ENCODE measurements at regions not wholly inside any gene's neighbourhood (a gene's known extent, or its start where the extent isn't known, plus 50 kb on each side); places are given as distances from the start of the nearest gene placed in this dataset.

GRCh38 chr18:51429644-51430043 is 232.2 kb upstream of the MEX3C start:
- peaks cover 17% of the 10 kb centered on the region for H3K4me1 Mint-ChIP-seq
- CTCF ChIA-PET, result no interaction called here
- H3K27ac Mint-ChIP-seq, result no peak overlapping the region
- peaks cover 16% of the 10 kb centered on the region for H3K27me3 Mint-ChIP-seq
- ATAC-seq, result no peak
- no peak for DNase-seq
- no peak overlapping the region for H3K4me3 Mint-ChIP-seq
- H3K36me3 Mint-ChIP-seq, result no peaks in the 10 kb centered on the region
- H3K9me3 Mint-ChIP-seq (ENCODE audit: low read depth), result no peaks in the 10 kb centered on the region

DNA sequence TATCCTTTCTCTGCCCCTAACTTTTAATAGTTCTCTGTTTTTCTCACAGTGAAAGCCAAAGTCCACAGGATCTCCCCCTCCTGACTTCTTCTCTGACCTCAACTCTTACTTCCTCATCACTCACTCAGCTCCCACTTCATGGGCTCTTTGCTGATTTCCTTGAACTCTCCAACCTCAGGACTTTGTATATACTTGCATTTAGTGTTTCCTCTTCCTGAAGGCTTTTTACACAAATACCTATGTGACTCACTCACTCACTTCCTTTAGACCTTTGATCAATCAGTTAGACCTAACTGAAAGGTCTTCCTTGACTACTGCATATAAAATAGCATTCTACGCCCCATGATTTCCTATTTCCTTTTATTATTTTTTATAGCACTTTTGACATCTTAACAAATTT is 233.1 kb upstream of the MEX3C start:
- DNase-seq (no peak), ATAC-seq (no peak)
- Mint-ChIP-seq H3K9me3 (ENCODE audit: low read depth) (no peaks in the 10 kb centered on the region), H3K36me3 (no peaks in the 10 kb centered on the region), H3K4me1 (peaks cover 14% of the 10 kb centered on the region), H3K4me3 (no peak overlapping the region), H3K27me3 (peaks cover 16% of the 10 kb centered on the region), H3K27ac (no peak overlapping the region)
- CTCF ChIA-PET, result no interaction called here

DNA sequence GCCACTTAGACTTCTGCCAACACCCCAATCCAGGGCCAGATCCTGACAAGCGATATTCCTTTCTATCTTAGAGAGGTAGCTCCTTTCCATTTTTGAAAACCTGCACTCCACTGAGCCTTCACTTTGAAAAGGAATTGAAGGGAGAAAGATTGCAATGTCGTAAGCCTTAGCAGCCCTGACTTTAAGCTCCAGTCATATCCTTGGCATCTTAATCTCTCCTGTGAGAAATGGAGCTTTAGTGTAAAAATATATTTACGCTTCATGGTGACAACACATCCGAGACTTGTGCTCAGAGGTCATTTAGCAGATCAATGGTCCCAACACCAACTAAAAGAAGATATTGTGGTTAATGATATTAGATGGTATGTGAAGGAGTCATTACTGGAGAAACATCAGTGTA is 235.8 kb upstream of the MEX3C start:
- ATAC-seq, result no peak
- H3K4me1 Mint-ChIP-seq, result peaks cover 22% of the 10 kb centered on the region
- DNase-seq, result no peak
- CTCF ChIA-PET, result interaction anchor here (1.1 kb wide), 1 partner anchor 155 kb away, joined by 3 read pairs; no protein-coding TSS in a partner anchor
- peaks cover 28% of the 10 kb centered on the region for H3K27me3 Mint-ChIP-seq
- no peak overlapping the region for H3K4me3 Mint-ChIP-seq
- H3K9me3 Mint-ChIP-seq (ENCODE audit: low read depth), result no peaks in the 10 kb centered on the region
- H3K27ac Mint-ChIP-seq, result no peak overlapping the region
- H3K36me3 Mint-ChIP-seq, result no peaks in the 10 kb centered on the region

- Mint-ChIP-seq H3K27me3 (peaks cover 29% of the 10 kb centered on the region), H3K4me1 (peaks cover 28% of the 10 kb centered on the region), H3K4me3 (no peak overlapping the region), H3K36me3 (no peaks in the 10 kb centered on the region), H3K9me3 (ENCODE audit: low read depth) (no peaks in the 10 kb centered on the region), H3K27ac (no peak overlapping the region)
- no peak for DNase-seq
- CTCF ChIA-PET, result no interaction called here
- no peak for ATAC-seq
Observed at GRCh38 chr18:51433881-51434280, 236.4 kb upstream of the MEX3C start.

DNA sequence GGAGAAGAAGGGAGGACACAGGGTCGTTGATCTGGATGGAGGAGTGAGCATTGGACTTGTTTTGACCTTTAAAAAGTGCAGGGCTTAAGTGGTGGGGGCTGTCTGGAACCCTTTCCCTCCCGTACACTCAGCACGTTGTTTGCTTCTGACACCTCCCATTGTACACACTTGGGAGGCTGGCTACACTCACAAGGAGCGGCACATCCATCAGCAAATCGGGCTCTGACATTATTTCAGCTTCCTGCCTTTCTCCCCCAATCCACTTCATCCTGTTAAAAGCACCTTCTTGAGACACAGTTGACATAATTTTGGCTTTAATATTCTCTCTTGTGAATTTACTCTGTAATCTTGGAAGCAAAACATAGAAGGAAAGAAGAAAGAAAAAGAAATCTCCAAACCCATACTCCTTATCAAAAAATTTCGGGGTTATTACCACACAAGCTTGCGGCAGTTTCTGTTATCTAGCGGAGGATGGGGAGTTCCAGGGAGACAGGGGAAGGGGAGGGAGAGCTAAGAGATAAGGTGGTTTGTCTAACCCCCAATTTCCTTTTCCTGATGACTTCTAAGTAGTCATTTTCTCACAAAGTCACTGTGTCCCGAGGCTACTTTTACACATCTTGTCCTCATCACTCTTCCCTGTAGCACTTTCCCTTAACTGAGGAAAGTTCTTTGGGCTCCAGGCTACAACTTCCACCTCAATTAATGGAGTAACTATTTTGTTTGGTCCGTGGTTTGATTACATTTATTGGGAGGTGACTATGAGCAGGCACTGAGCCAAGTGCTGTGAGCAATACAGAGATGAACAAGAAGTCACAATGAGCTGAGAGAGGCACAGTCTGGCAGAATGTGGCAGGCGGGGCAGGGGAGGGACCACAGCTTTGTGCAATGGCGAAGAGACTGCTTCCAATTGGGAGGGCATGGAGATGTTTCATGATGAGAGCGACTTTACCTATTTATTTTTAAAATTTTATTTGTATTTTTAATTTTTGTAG is 240.1 kb upstream of the MEX3C start:
- CTCF ChIA-PET, result no interaction called here
- Mint-ChIP-seq H3K27ac (no peak overlapping the region), H3K4me3 (no peak overlapping the region), H3K9me3 (ENCODE audit: low read depth) (no peaks in the 10 kb centered on the region), H3K4me1 (peaks cover 24% of the 10 kb centered on the region), H3K36me3 (no peaks in the 10 kb centered on the region), H3K27me3 (peaks cover 33% of the 10 kb centered on the region)
- DNase-seq (no peak), ATAC-seq (no peak)

- CTCF ChIA-PET, result no interaction called here
- Mint-ChIP-seq H3K9me3 (ENCODE audit: low read depth) (no peaks in the 10 kb centered on the region), H3K4me1 (peaks cover 24% of the 10 kb centered on the region), H3K27ac (no peak overlapping the region), H3K36me3 (no peaks in the 10 kb centered on the region), H3K27me3 (peaks cover 41% of the 10 kb centered on the region), H3K4me3 (no peak overlapping the region)
- ATAC-seq (no peak), DNase-seq (no peak)
Observed at GRCh38 chr18:51438797-51439350, 241.4 kb upstream of the MEX3C start.

GRCh38 chr18:51442012-51442411 is 244.5 kb upstream of the MEX3C start:
- Mint-ChIP-seq H3K27me3 (peaks cover 40% of the 10 kb centered on the region), H3K27ac (no peak overlapping the region), H3K4me1 (peaks cover 20% of the 10 kb centered on the region), H3K4me3 (no peak overlapping the region), H3K9me3 (ENCODE audit: low read depth) (no peaks in the 10 kb centered on the region), H3K36me3 (no peaks in the 10 kb centered on the region)
- ATAC-seq, result no peak
- no peak for DNase-seq
- CTCF ChIA-PET, result interaction anchor here (0.7 kb wide), 1 partner anchor 168 kb away, joined by 3 read pairs; no protein-coding TSS in a partner anchor

DNA sequence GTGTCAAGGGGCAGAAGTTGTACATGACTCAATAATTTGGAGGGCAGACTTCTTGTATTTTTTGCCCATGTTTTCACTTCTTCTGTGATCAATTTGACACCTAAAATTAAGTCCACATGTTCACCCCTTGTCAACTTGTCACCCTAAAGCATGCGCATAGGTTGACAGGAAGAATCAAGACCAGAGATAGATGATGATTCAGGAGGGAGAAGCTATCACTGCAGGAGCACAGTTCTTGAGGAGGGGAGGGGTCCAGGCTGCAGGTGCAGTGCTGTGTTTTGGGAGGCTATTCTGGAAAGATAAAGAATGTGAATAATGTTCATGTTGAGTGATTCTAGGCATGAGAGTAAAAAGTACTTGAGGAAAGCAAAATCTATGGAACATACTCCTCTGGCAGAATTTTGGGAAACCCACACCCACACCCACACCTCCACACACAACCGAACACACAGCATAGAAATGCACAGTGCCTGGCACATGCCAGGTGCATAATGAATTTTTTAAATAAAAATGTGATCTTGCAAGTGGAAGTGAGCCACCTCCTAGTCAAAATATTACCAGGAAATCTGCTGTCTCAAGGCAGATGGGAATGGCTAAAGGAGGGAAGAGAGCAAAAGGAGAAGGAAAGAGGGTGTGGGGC is 249.2 kb upstream of the MEX3C start:
- Mint-ChIP-seq H3K4me3 (no peak overlapping the region), H3K27me3 (peaks cover 33% of the 10 kb centered on the region), H3K4me1 (no peaks in the 10 kb centered on the region), H3K36me3 (no peaks in the 10 kb centered on the region), H3K9me3 (ENCODE audit: low read depth) (no peaks in the 10 kb centered on the region), H3K27ac (no peak overlapping the region)
- ATAC-seq, result no peak
- CTCF ChIA-PET, result interaction anchor here (1.0 kb wide), 1 partner anchor 62 kb away, joined by 3 read pairs; no protein-coding TSS in a partner anchor
- DNase-seq, result no peak

GRCh38 chr18:51447351-51448342 is 250.2 kb upstream of the MEX3C start:
- CTCF ChIA-PET, result interaction anchor here (1.0 kb wide), 1 partner anchor 63 kb away, joined by 3 read pairs; no protein-coding TSS in a partner anchor
- Mint-ChIP-seq H3K4me3 (no peak overlapping the region), H3K27ac (no peak overlapping the region), H3K27me3 (peaks cover 32% of the 10 kb centered on the region), H3K4me1 (no peaks in the 10 kb centered on the region), H3K9me3 (ENCODE audit: low read depth) (no peaks in the 10 kb centered on the region), H3K36me3 (no peaks in the 10 kb centered on the region)
- DNase-seq (no peak), ATAC-seq (no peak)

DNA sequence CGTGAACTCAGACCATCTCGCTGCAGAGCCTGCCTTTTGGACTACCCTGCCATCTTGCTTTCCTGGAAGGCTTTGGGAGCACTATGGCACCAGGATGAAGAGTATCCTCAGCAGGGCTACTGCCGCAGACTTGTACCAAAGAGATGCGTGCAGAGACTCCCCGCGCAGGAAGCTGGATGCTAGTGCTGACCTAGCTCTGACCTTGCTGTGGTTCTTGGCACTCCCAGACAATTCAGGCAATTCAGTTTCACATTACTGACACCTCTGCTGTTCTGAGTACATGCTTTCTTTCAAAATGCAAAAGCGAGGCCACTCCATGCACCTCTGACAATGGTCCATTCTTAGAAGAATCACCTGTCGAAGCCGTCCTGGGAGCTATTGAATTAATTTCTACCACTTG is 251.5 kb upstream of the MEX3C start:
- Mint-ChIP-seq H3K9me3 (ENCODE audit: low read depth) (no peaks in the 10 kb centered on the region), H3K4me3 (no peak overlapping the region), H3K36me3 (no peaks in the 10 kb centered on the region), H3K4me1 (no peaks in the 10 kb centered on the region), H3K27ac (no peak overlapping the region), H3K27me3 (peaks cover 22% of the 10 kb centered on the region)
- CTCF ChIA-PET, result no interaction called here
- no peak for DNase-seq
- ATAC-seq, result no peak

DNA sequence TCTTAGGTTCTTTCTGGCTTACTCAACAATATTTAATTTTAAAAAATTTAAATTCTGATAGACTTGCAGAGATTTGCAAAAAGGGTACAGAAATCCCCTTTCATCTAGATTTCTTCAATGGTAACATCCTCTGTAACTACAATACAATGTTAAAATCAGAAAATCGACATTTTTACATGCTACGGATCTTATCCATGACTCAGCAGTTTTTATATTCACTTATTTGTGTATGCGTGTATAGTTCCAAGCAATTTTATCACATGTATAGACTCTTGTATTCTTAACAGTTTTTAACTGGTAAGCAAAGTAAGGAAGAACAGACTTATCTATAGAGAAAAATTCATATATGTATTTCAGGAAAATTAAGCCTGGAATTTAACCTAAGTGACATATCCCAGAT is 256.1 kb upstream of the MEX3C start:
- Mint-ChIP-seq H3K36me3 (no peaks in the 10 kb centered on the region), H3K27me3 (peaks cover 9% of the 10 kb centered on the region), H3K4me3 (no peak overlapping the region), H3K9me3 (ENCODE audit: low read depth) (no peaks in the 10 kb centered on the region), H3K4me1 (no peaks in the 10 kb centered on the region), H3K27ac (no peak overlapping the region)
- DNase-seq, result no peak
- ATAC-seq, result no peak
- CTCF ChIA-PET, result no interaction called here

DNA sequence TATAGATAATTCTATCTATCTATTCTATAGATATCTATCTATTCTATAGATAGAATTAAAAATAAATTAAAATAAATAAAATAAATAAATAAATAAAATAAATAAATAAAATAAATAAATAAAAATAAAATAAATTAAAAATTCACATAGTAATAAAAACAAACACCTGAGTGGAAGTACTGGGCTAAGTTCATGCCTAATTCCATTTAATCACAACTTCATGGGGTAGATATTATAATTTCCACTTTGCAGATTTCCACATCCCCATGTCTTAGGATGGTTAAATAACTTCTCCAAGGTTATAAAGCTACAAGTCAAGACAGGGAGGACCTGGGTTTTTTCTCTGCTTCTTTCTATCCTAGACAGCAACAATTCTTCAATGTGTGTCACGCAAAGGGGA is 261.4 kb upstream of the MEX3C start:
- no peaks in the 10 kb centered on the region for H3K4me1 Mint-ChIP-seq
- DNase-seq (no peak), ATAC-seq (no peak)
- no peak overlapping the region for H3K27ac Mint-ChIP-seq
- CTCF ChIA-PET, result no interaction called here
- H3K36me3 Mint-ChIP-seq, result no peaks in the 10 kb centered on the region
- no peaks in the 10 kb centered on the region for H3K9me3 Mint-ChIP-seq (ENCODE audit: low read depth)
- peaks cover 25% of the 10 kb centered on the region for H3K27me3 Mint-ChIP-seq
- H3K4me3 Mint-ChIP-seq, result no peak overlapping the region

DNA sequence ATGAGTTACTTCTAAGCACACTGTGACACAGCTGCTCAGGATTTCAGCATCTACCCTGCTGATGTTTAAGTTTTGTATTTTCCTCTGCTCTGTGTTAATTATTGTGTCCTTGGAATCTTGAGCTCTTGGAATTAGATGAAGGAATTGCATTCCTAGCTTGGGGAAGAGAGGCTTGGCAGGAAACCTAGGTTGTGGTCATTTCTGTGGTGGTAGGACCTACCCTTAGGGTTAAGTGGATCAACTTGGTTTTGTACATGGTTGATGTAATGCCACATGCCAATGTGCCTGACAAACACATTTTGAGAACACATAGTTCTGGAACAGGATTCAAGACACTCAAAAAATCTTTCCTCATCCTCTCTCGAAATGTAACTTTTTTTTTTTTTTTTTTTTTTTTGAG is 264.5 kb upstream of the MEX3C start:
- no peak for ATAC-seq
- Mint-ChIP-seq H3K27ac (no peak overlapping the region), H3K36me3 (no peaks in the 10 kb centered on the region), H3K4me1 (no peaks in the 10 kb centered on the region), H3K4me3 (no peak overlapping the region), H3K9me3 (ENCODE audit: low read depth) (no peaks in the 10 kb centered on the region), H3K27me3 (peaks cover 22% of the 10 kb centered on the region)
- DNase-seq, result no peak
- CTCF ChIA-PET, result no interaction called here

Measured in activated CD8-positive, alpha-beta memory T cell treated with anti-CD3 and anti-CD28 coated beads, Interleukin-2, amount 10 ng/mL, durations not matched to agents 7 days and 5 days (primary cell).